H1 (cell line): ENCODE measurements at regions not wholly inside any gene's neighbourhood (a gene's known extent, or its start where the extent isn't known, plus 50 kb on each side); places are given as distances from the start of the nearest gene placed in this dataset.

ENCODE experiments used
- CEBPB ChIP-seq: IDR thresholded peaks from 2 replicates; pipeline ENCODE4 v1.6.1; 2012; ENCODE audit warnings: low read depth, low read length

GRCh38 chr14:49036266-49036665 is 549.9 kb downstream of the RPS29 start (continued):
- TF ChIP-seq CEBPB, result no peak
